ENCODE measurements at regions not wholly inside any gene's neighbourhood (a gene's known extent, or its start where the extent isn't known, plus 50 kb on each side); places are given as distances from the start of the nearest gene placed in this dataset.

DNA sequence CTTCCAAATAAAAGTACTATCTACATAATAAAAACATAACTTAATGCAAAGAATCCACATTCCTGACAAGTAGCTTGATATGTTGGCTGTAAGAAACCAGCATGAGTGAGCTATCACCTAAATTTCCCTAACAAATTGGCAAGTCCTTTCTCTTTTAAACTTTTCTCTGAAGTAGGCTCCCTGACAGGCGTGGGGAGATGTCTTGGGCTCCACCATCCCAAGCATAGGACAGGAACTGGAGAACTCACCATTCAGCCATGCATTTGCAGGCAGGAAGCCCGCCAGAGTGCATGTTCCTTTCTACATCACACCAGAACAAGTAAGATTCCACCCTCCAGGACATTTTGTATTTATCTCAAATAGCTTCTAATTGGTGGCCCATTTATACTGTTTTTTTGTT is 921.9 kb upstream of the CELF4 start:
- no peak for TF ChIP-seq FOXA1 (IDR thresholded peaks at IDR 0.05)
- no peak for TF ChIP-seq LEF1 (IDR thresholded peaks at IDR 0.05; ENCODE audit: borderline replicate concordance)
- no peak for TF ChIP-seq FOXM1 (IDR thresholded peaks at IDR 0.05; ENCODE audit: borderline replicate concordance)
- TF ChIP-seq FOXK2 (IDR thresholded peaks at IDR 0.05), result no peak
- TF ChIP-seq HDGF (IDR thresholded peaks at IDR 0.05; ENCODE audit: borderline replicate concordance), result no peak
- TF ChIP-seq SP1 (IDR thresholded peaks at IDR 0.05), result no peak
- TF ChIP-seq SUZ12 (IDR thresholded peaks at IDR 0.05), result no peak
- no peak for TF ChIP-seq CTBP1 (IDR thresholded peaks at IDR 0.05; ENCODE audit: borderline replicate concordance)
- no peak for TF ChIP-seq BHLHE40 (IDR thresholded peaks at IDR 0.05; ENCODE audit: borderline replicate concordance)

Data from HEK293T (cell line).